ENCODE measurements at regions not wholly inside any gene's neighbourhood (a gene's known extent, or its start where the extent isn't known, plus 50 kb on each side); places are given as distances from the start of the nearest gene placed in this dataset.
"Not testable (repeated sequence)": the region's sequence is repeated elsewhere in the genome, so short reads cannot be mapped to it uniquely, and the experiment has no call there.

- H3K4me3 Mint-ChIP-seq; DNase-seq; H3K27me3 Mint-ChIP-seq; H3K27ac ChIP-seq (ENCODE audit: low read depth, low read length); H3K36me3 ChIP-seq (ENCODE audit: insufficient read depth, low read length); POLR2A ChIA-PET (ENCODE audit: partially characterized antibody); H3K27me3 ChIP-seq (ENCODE audit: insufficient read depth, low read length); H3K4me1 Mint-ChIP-seq; H3K9me3 ChIP-seq (ENCODE audit: control insufficient read depth in 1 of 2, low read length in 2 of 2); H3K9me3 Mint-ChIP-seq; H3K4me1 ChIP-seq (ENCODE audit: insufficient read depth, low read length); H3K4me3 ChIP-seq (ENCODE audit: low read length in 2 of 2); intact Hi-C loops (cut with micrococcal nuclease); H3K36me3 Mint-ChIP-seq: not testable (repeated sequence)
- H3K27ac Mint-ChIP-seq = peak overlapping the region in 1 of 7 donors; percentile 27
- CTCF ChIA-PET (ENCODE audit: partially characterized antibody) = interaction anchor here (1.7 kb wide), 1 partner anchor 68 kb away, joined by 8 read pairs; no protein-coding TSS in a partner anchor
Measured at GRCh38 chr3:130029531-130030289, 51.9 kb upstream of the ALG1L2 start.
